Neural crest cell (in vitro differentiated cells): ENCODE measurements at regions not wholly inside any gene's neighbourhood (a gene's known extent, or its start where the extent isn't known, plus 50 kb on each side); places are given as distances from the start of the nearest gene placed in this dataset.

ENCODE experiments used
- DNase-seq: peaks from one replicate; pipeline ENCODE4 v3.0.0; 2021; ENCODE audit warnings: low read depth, mixed read lengths, low spot score
- H3K27ac Mint-ChIP-seq: one replicate; pipeline ENCODE4 v1.8.0; 2021; ENCODE audit warnings: mild to moderate bottlenecking, mixed read lengths; ENCODE audit not compliant: unreplicated experiment
- H3K27me3 Mint-ChIP-seq: 2 replicates; pipeline ENCODE4 v1.8.0; 2021; ENCODE audit warnings: low read depth, mild to moderate bottlenecking, mixed read lengths
- H3K36me3 Mint-ChIP-seq: 2 replicates; pipeline ENCODE4 v1.8.0; 2021; ENCODE audit warnings: low read depth, mild to moderate bottlenecking, mixed read lengths
- H3K4me1 Mint-ChIP-seq: 2 replicates; pipeline ENCODE4 v1.8.0; 2021; ENCODE audit warnings: mixed read lengths
- H3K4me3 Mint-ChIP-seq: one replicate; pipeline ENCODE4 v1.8.0; 2021; ENCODE audit warnings: mild to moderate bottlenecking, mixed read lengths
- H3K9me3 Mint-ChIP-seq: 2 replicates; pipeline ENCODE4 v1.8.0; 2021; ENCODE audit warnings: mixed read lengths
- CTCF ChIP-seq: fragments of 200-600 bp; sonication (generic); conservative IDR thresholded peaks from 2 replicates; pipeline ENCODE4 v1.5.0; 2021; ENCODE audit warnings: antibody characterized with exemption, mild to moderate bottlenecking

- DNase-seq = no peak
- H3K27ac Mint-ChIP-seq = no peak overlapping the region
- H3K4me1 Mint-ChIP-seq = peaks cover 19% of the 10 kb centered on the region
- H3K27me3 Mint-ChIP-seq = no peaks in the 10 kb centered on the region
- H3K4me3 Mint-ChIP-seq = no peak overlapping the region
- no peak for TF ChIP-seq CTCF
- H3K9me3 Mint-ChIP-seq = no peaks in the 10 kb centered on the region
- no peaks in the 10 kb centered on the region for H3K36me3 Mint-ChIP-seq
These were observed 89.3 kb upstream of the ALDH1A1 start for GRCh38 chr9:73042155-73042554.

- H3K27me3 Mint-ChIP-seq = no peaks in the 10 kb centered on the region
- no peak for DNase-seq
- no peak for TF ChIP-seq CTCF
- no peaks in the 10 kb centered on the region for H3K36me3 Mint-ChIP-seq
- H3K9me3 Mint-ChIP-seq = no peaks in the 10 kb centered on the region
- no peak overlapping the region for H3K27ac Mint-ChIP-seq
- H3K4me3 Mint-ChIP-seq = no peak overlapping the region
- peaks cover 19% of the 10 kb centered on the region for H3K4me1 Mint-ChIP-seq
These were observed 86.7 kb upstream of the ALDH1A1 start for GRCh38 chr9:73039271-73040263.

GRCh38 chr9:73038613-73039012 lies 85.8 kb upstream of the ALDH1A1 start:
- peak; percentile 11 for DNase-seq
- TF ChIP-seq CTCF = no peak
- Mint-ChIP-seq H3K4me3 (no peak overlapping the region), H3K9me3 (no peaks in the 10 kb centered on the region), H3K27ac (peak overlapping the region; percentile 32), H3K4me1 (peaks cover 19% of the 10 kb centered on the region), H3K36me3 (no peaks in the 10 kb centered on the region), H3K27me3 (no peaks in the 10 kb centered on the region)

- H3K9me3 Mint-ChIP-seq = no peaks in the 10 kb centered on the region
- no peak overlapping the region for H3K4me3 Mint-ChIP-seq
- no peak overlapping the region for H3K27ac Mint-ChIP-seq
- TF ChIP-seq CTCF = no peak
- no peaks in the 10 kb centered on the region for H3K36me3 Mint-ChIP-seq
- DNase-seq = no peak
- H3K4me1 Mint-ChIP-seq = peaks cover 19% of the 10 kb centered on the region
- H3K27me3 Mint-ChIP-seq = no peaks in the 10 kb centered on the region
These were observed 85.2 kb upstream of the ALDH1A1 start for GRCh38 chr9:73038089-73038509.

- Mint-ChIP-seq H3K27ac (no peak overlapping the region), H3K4me1 (peaks cover 19% of the 10 kb centered on the region), H3K36me3 (no peaks in the 10 kb centered on the region), H3K27me3 (no peaks in the 10 kb centered on the region), H3K9me3 (no peaks in the 10 kb centered on the region), H3K4me3 (no peak overlapping the region)
- DNase-seq = no peak
- TF ChIP-seq CTCF = no peak
These were observed 84.8 kb upstream of the ALDH1A1 start for GRCh38 chr9:73037613-73038012.
